Embryonic facial prominence (tissue), 1 donor: ENCODE measurements at regions not wholly inside any gene's neighbourhood (a gene's known extent, or its start where the extent isn't known, plus 50 kb on each side); places are given as distances from the start of the nearest gene placed in this dataset.
"Not testable (repeated sequence)": the region's sequence is repeated elsewhere in the genome, so short reads cannot be mapped to it uniquely, and the experiment has no call there.

Experiments
- DNase-seq: peaks from one replicate; pipeline ENCODE4 v3.0.0-alpha.2; 2016; ENCODE audit errors: extremely low spot score

DNA sequence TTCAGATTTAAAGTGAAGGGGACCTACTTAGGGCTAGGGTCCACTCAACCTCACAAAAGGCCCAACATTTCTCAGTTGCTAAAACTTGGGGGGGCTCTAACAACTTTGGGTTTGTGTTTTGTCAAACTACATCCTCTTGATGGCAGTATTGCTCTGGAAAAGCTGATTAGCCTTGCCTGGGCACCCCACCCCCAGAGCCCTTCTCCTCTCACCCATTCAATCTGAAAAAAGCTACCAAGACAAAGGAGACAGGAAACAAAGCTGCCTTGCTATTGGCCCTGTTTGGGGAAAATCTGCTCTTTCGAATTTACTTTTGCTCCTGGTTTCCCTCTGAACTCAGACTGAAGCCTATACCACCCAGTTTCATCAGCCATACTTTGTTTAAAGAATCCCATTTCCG lies 195.2 kb upstream of the STK26 start:
- no peak for DNase-seq

DNA sequence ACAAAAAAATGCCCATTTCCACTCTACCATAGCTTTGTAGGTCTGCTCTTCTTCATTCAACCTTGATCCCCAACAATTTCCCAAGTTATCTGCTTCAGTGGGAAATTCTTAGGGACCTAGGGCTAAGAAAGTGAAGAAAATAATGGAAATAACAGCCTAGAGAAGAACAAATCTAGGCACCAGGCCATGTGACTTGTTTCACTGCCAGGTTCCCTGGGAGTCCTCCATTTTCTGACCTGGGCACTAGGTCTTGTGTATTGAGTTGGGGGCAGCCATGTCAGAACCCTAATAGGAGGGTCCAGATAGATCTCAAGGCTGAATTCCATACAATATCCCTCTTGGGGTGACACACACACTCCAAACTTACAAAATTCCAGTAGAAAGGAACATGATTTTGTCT lies 194.6 kb upstream of the STK26 start:
- DNase-seq: no peak

GRCh38 chrX:131830400-131831184 lies 192.5 kb upstream of the STK26 start:
- no peak for DNase-seq

DNA sequence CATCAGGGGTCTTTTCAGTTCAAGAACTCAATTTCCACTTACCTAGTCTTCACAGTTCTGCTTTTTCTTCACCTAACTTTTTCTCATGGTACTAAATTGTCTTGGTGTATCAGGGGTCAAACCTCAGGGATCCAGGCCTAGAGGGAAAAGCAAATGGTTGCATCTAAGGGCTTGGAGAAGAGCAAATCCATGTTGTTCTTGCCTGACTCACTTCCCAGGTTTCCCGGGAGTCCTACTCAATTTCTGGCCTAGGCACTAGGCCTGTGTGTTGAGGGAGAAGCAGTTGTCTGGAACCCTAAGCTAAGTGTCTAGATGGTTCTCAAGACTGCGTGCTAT lies 191.9 kb upstream of the STK26 start:
- DNase-seq: no peak

- DNase-seq: no peak
These were observed 186.9 kb upstream of the STK26 start for GRCh38 chrX:131836161-131836560.

GRCh38 chrX:131837325-131837724 lies 185.8 kb upstream of the STK26 start:
- no peak for DNase-seq

GRCh38 chrX:131840799-131841495 lies 182.2 kb upstream of the STK26 start:
- no peak for DNase-seq

- no peak for DNase-seq
These were observed 181.3 kb upstream of the STK26 start for GRCh38 chrX:131841496-131842437.

- no peak for DNase-seq
These were observed 179.1 kb upstream of the STK26 start for GRCh38 chrX:131843987-131844386.

DNA sequence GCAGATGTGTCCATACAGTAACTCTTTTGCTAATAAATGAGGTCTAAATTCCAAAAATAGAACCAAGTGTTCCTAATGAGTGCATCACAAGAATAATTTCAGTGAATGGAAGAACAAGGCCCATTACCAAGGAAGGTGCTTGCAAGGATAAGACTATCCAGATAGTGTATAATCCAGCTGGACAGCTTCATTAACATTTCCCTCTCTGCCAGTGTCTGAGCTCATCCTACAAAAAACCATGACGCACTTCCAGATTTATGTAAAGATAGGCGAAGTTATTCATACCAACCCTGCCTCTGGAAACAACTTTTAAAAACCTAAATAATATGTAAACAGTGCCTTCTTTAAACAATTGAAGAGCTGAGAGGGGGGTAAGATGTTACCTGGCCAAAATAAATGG lies 177.9 kb upstream of the STK26 start:
- no peak for DNase-seq

DNA sequence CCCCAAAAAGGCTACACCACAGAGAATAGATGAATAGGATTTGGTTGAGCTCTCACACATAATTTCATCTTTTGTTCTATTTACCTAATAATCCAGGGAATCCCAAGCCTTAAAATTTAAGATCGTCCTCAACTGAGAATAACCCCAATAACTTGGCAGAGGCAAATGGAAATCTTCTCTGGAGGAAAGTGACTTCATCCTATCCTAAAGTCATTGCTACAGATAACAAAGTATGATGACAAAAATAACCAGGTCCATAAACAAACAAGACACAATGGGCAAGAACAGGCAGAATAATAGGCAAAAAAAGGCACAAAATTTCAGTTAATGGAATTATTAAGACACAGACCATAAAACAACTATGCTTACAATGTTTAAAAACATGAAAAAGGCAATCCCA lies 177.3 kb upstream of the STK26 start:
- no peak for DNase-seq

DNA sequence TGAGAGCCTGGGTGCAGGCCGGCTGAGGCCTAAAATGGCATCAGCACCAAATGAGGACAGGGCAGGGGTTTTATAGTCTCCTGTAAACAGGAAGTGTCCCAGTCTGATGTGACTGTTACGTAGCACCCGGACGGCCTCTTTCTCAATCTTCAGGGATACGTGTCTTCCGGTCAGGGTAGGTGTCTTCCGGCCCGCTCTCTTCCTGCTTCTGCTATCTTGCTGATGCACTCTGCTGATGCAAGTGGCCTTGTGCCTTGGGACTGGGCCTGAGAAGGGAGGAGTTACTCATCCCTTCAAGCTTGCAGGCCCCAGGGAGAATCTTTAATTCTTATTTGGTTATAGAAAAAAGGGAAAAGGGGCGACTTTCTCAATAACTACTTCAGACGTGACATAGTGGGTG lies 172.1 kb upstream of the STK26 start:
- DNase-seq: not testable (repeated sequence)

DNA sequence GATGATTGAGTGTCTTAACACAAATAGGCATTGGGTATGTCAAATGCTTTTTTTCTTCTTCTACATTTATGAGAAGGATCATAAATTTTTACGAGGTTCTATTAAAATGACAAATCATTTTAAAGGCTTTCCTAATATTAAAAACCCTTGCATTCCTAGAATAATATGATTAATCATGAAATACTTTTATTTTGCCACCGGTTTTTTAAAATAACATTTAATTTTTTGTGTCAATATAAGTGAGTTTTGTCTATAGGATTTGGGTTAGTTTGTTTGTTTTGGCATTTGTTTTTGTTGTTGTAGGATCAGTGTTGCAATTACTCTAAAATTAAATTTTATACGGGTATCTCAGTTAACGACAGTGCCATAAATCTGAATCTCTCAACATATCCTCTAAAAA lies 169.7 kb upstream of the STK26 start:
- no peak for DNase-seq

- no peak for DNase-seq
These were observed 168.5 kb upstream of the STK26 start for GRCh38 chrX:131854581-131854980.

- no peak for DNase-seq
These were observed 161.9 kb upstream of the STK26 start for GRCh38 chrX:131861088-131861787.

DNA sequence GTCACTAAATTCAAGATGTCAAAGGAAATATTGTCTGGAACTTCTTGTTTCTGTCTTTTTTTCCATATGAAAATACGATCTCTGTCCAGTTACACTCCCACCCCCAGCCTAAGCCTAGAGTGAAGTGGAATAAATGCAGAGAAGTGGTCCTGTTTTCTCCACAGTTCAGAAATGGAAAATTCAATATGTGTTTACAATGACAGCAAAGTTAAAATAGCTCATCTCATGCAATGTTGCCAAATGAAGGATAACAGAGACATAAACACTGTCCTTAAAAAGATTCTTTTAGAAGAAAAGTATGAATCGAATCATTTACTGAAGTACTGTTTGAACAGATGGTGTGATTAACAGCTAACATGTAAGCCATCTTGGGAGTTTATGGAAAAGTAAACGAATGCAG lies 160.8 kb upstream of the STK26 start:
- no peak for DNase-seq

DNA sequence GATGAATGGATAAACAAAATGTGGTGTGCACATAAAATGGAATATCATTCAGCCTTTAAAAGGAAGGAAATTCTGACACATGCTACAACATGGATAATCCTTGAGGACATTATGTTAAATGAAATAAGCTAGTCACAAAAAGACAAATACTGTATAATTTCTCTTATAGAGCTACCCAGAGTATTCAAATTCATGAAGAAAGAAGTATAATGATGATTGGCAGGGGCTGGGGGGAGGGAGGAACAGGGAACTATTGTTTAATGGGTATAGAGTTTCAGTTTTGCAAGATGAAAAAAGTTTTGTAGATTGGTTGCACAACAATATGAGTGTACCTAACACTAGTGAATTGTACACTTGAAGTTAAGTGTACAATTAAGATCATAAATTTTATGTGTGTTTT lies 153.9 kb upstream of the STK26 start:
- DNase-seq: no peak

- DNase-seq: no peak
These were observed 148.8 kb upstream of the STK26 start for GRCh38 chrX:131874300-131874699.

- not testable (repeated sequence) for DNase-seq
These were observed 147.3 kb upstream of the STK26 start for GRCh38 chrX:131875827-131876226.

DNA sequence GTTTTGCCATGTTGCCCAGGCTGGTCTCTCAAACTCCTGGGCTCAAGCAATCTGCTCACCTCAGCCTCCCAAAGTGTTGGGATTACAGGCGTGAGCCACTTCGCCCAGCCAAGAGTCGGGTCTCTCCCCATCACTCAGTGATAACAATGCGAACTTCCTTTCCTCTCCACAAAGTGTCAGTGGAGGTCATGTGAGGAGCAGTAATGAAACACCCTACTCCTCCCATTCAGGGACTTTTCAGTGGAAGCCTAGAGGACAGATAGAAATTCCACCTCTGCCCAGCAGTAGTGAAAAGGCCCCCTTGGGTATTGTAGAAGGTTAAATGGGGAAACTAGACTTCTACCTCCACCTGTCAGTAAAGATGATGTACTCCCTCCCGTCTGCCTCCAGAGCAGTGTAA lies 141.9 kb upstream of the STK26 start:
- DNase-seq: no peak

DNA sequence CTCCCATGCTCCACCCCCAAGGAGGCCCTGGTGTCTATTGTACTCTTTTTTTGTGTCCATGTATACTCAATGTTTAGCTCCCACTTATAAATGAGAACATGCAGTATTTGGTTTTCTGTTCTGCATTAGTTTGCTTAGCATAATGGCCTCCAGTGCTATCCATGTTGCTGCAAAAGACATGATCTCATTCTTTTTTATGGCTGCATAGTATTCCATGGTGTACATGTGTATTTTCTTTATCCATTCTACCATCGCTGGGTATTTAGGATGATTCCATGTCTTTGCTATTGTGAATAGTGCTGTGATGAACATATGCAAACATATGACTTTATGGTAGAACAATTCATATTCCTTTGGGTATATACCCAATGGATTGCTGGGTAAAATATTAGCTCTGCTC lies 138.1 kb upstream of the STK26 start:
- DNase-seq: not testable (repeated sequence)

DNA sequence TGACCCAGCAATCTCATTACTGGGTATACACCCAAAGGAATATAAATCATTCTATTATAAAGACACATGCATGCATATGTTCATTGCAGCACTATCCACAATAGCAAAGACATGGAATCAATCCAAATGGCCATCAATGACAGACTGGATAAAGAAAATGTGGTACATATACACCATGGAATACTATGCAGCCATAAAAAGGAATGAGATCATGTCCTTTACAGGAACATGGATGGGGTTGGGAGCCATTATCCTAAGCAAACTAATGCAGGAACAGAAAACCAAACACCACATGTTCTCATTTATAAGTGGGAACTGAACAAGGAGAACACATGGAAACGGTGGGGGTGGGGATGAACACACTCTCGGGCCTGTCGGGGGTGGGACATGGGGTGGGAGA lies 129.2 kb upstream of the STK26 start:
- DNase-seq: not testable (repeated sequence)
